HEK293 (cell line): ENCODE measurements at regions not wholly inside any gene's neighbourhood (a gene's known extent, or its start where the extent isn't known, plus 50 kb on each side); places are given as distances from the start of the nearest gene placed in this dataset.

Source experiments
- CTCF ChIA-PET: fragments of 350-600 bp; formaldehyde crosslinking; extraction: SDS; loops from one replicate; lab custom pipeline; 2021; ENCODE audit warnings: antibody characterized with exemption; lab: Yijun Ruan, JAX
- POLR2A ChIA-PET: fragments of 300-600 bp; formaldehyde crosslinking; extraction: SDS; loops from one replicate; lab custom pipeline; 2020; ENCODE audit warnings: antibody characterized with exemption, inconsistent platforms; lab: Yijun Ruan, JAX
- H3K27ac ChIP-seq: fragments of 200-500 bp; sonication (Bioruptor generic); 2 replicates; pipeline ENCODE4 v1.5.1; 2014; ENCODE audit warnings: low read depth, low read length, control low read depth, inconsistent platforms; ENCODE audit errors: extremely low read depth
- H3K36me3 ChIP-seq, 2 experiments: fragments of 200-500 bp in 1 of 2; sonication (Bioruptor generic) in 1 of 2; 1 replicate in 1 of 2; 2 replicates in 1 of 2; pipeline ENCODE4 v1.5.1; 2014 to 2017; ENCODE audit warnings: inconsistent platforms in 2 of 2, low read length in 2 of 2; ENCODE audit not compliant: control insufficient read depth in 2 of 2, insufficient read depth in 1 of 2
- H3K4me1 ChIP-seq: fragments of 200-500 bp; sonication (Bioruptor generic); 2 replicates; pipeline ENCODE4 v1.5.1; 2014; ENCODE audit warnings: mild to moderate bottlenecking, low read length, inconsistent platforms; ENCODE audit not compliant: control insufficient read depth, insufficient read depth
- H3K4me3 ChIP-seq: 2 replicates; pipeline ENCODE4 v1.5.1; 2011; ENCODE audit warnings: low read depth, mild to moderate bottlenecking, control low read depth, low read length, moderate library complexity
- H3K9me3 ChIP-seq: fragments of 200-500 bp; sonication (Bioruptor generic); 2 replicates; pipeline ENCODE4 v1.5.1; 2014; ENCODE audit warnings: low read depth, low read length, inconsistent platforms; ENCODE audit not compliant: control insufficient read depth, insufficient read depth
- GFI1B ChIP-seq: fragments of 450-650 bp; formaldehyde crosslinking; IDR thresholded peaks from 2 replicates; pipeline ENCODE4 v1.5.1; 2016; ENCODE audit warnings: missing biosample characterization, missing genetic modification characterization
- GLIS2 ChIP-seq: fragments of 450-650 bp; formaldehyde crosslinking; IDR thresholded peaks from 2 replicates; pipeline ENCODE4 v1.5.1; 2016; ENCODE audit warnings: missing biosample characterization, missing genetic modification characterization
- INSM2 ChIP-seq: fragments of 450-650 bp; formaldehyde crosslinking; IDR thresholded peaks from 2 replicates; pipeline ENCODE4 v1.5.1; 2016; ENCODE audit warnings: missing biosample characterization, missing genetic modification characterization
- OVOL3 ChIP-seq: fragments of 450-650 bp; formaldehyde crosslinking; IDR thresholded peaks from 2 replicates; pipeline ENCODE4 v1.5.1; 2016; ENCODE audit warnings: missing biosample characterization, missing genetic modification characterization
- PBX3 ChIP-seq: sonication (generic); formaldehyde crosslinking; IDR thresholded peaks from 2 replicates; pipeline ENCODE4 v1.8.1; 2022; ENCODE audit warnings: mild to moderate bottlenecking, moderate library complexity, missing genetic modification reagents
- PRDM6 ChIP-seq: fragments of 450-650 bp; formaldehyde crosslinking; IDR thresholded peaks from 2 replicates; pipeline ENCODE4 v1.5.1; 2017; ENCODE audit warnings: missing biosample characterization, missing genetic modification characterization
- ZBTB48 ChIP-seq: fragments of 450-650 bp; formaldehyde crosslinking; IDR thresholded peaks from 2 replicates; pipeline ENCODE4 v1.5.1; 2016; ENCODE audit warnings: missing biosample characterization, missing genetic modification characterization
- ZNF157 ChIP-seq: fragments of 450-650 bp; formaldehyde crosslinking; IDR thresholded peaks from 2 replicates; pipeline ENCODE4 v1.5.1; 2016; ENCODE audit warnings: missing biosample characterization, missing genetic modification characterization
- ZNF239 ChIP-seq: fragments of 450-650 bp; formaldehyde crosslinking; IDR thresholded peaks from 2 replicates; pipeline ENCODE4 v1.5.1; 2016; ENCODE audit warnings: missing biosample characterization, missing genetic modification characterization
- ZNF292 ChIP-seq: fragments of 450-650 bp; formaldehyde crosslinking; IDR thresholded peaks from 2 replicates; pipeline ENCODE4 v1.5.1; 2016; ENCODE audit warnings: low read depth, missing biosample characterization, missing genetic modification characterization, borderline replicate concordance
- ZNF639 ChIP-seq: fragments of 450-650 bp; formaldehyde crosslinking; IDR thresholded peaks from 2 replicates; pipeline ENCODE4 v1.5.1; 2016; ENCODE audit warnings: missing biosample characterization, missing genetic modification characterization
- ZNF645 ChIP-seq: fragments of 450-650 bp; formaldehyde crosslinking; IDR thresholded peaks from 2 replicates; pipeline ENCODE4; 2016; ENCODE audit warnings: missing biosample characterization, missing genetic modification characterization
- ZNF660 ChIP-seq: fragments of 450-650 bp; IDR thresholded peaks from 2 replicates; pipeline ENCODE4 v1.5.1; 2018; ENCODE audit warnings: missing biosample characterization, mild to moderate bottlenecking, missing genetic modification characterization

GRCh38 chr12:46945591-46945990 is 119.8 kb upstream of the SLC38A4 start:
- Histone ChIP-seq H3K4me3 (no peak overlapping the region), H3K9me3 (no peaks in the 10 kb centered on the region), H3K4me1 (no peaks in the 10 kb centered on the region), H3K27ac (no peak overlapping the region), H3K36me3 (no peaks in the 10 kb centered on the region)
- ChIA-PET POLR2A (no interaction called here), CTCF (interaction anchor here (0.6 to 1.2 kb wide), 3 partner anchors 11 to 271 kb away, joined by 3 to 6 read pairs (median 5); no protein-coding TSS in a partner anchor)
- no peak for TF ChIP-seq ZNF292 (tag by site-specific recombination)
- no peak for TF ChIP-seq ZNF645 (tag by site-specific recombination)

- ChIA-PET POLR2A (no interaction called here), CTCF (interaction anchor here (0.6 to 1.2 kb wide), 3 partner anchors 12 to 272 kb away, joined by 3 to 6 read pairs (median 5); no protein-coding TSS in a partner anchor)
- Histone ChIP-seq H3K4me1 (no peaks in the 10 kb centered on the region), H3K36me3 (no peaks in the 10 kb centered on the region), H3K9me3 (no peaks in the 10 kb centered on the region), H3K4me3 (no peak overlapping the region), H3K27ac (no peak overlapping the region)
- TF ChIP-seq GLIS2 (no peak), ZNF639 (tag by site-specific recombination) (no peak), ZNF239 (tag by site-specific recombination) (no peak), ZBTB48 (tag by site-specific recombination) (no peak), ZNF157 (tag by site-specific recombination) (no peak), PRDM6 (tag by site-specific recombination) (no peak)
Measured at GRCh38 chr12:46946137-46946536, 120.3 kb upstream of the SLC38A4 start.

GRCh38 chr12:46948936-46949545 is 123.2 kb upstream of the SLC38A4 start:
- Histone ChIP-seq H3K4me1 (no peaks in the 10 kb centered on the region), H3K4me3 (no peak overlapping the region), H3K36me3 (no peaks in the 10 kb centered on the region), H3K9me3 (no peaks in the 10 kb centered on the region), H3K27ac (no peak overlapping the region)
- TF ChIP-seq GFI1B (tag by site-specific recombination) (no peak), ZNF660 (tag by site-specific recombination) (no peak), OVOL3 (tag by site-specific recombination) (no peak), INSM2 (no peak), PBX3 (CRISPR knock-in tag) (no peak)
- ChIA-PET POLR2A (no interaction called here), CTCF (interaction anchor here (0.5 to 0.8 kb wide), 5 partner anchors 10 to 589 kb away, joined by 3 to 4 read pairs (median 3); no protein-coding TSS in a partner anchor)
